H1 (cell line): ENCODE measurements at regions not wholly inside any gene's neighbourhood (a gene's known extent, or its start where the extent isn't known, plus 50 kb on each side); places are given as distances from the start of the nearest gene placed in this dataset.

ENCODE experiments used
- CTCF ChIA-PET: fragments of 300-600 bp; sonication (Branson Sonifier 250); formaldehyde crosslinking; loops from one replicate; lab custom pipeline; 2021; ENCODE audit not compliant: partially characterized antibody; lab: Charles Lee
- POLR2A ChIA-PET: fragments of 300-600 bp; sonication (Branson Sonifier 250); formaldehyde crosslinking; loops from one replicate; lab custom pipeline; 2021; ENCODE audit warnings: inconsistent platforms; ENCODE audit not compliant: partially characterized antibody; lab: Charles Lee
- DNase-seq, 2 experiments: peaks; one replicate each; pipeline versions ENCODE4 v3.0.0 to v3.0.0-alpha.2; 2010 to 2022; ENCODE audit warnings: low spot score in 2 of 2, low read depth in 1 of 2, mixed read lengths in 1 of 2
- FAIRE-seq: peaks from 2 replicates; lab custom pipeline; 2011; peaks lifted over from hg19 to GRCh38; lab: Jason Lieb, UNC
- H2AFZ ChIP-seq: 2 replicates; pipeline ENCODE4 v1.8.1; 2012; ENCODE audit warnings: low read length, inconsistent platforms
- H2AK5ac ChIP-seq: 2 replicates; pipeline ENCODE4 v1.6.1; 2013; ENCODE audit warnings: low read depth, low read length
- H2BK120ac ChIP-seq: replicated peaks from 2 replicates; pipeline ENCODE3; 2013; ENCODE audit warnings: low read depth, low read length, inconsistent platforms
- H2BK12ac ChIP-seq: 2 replicates; pipeline ENCODE4 v1.6.1; 2013; ENCODE audit warnings: low read depth, low read length
- H2BK15ac ChIP-seq: 2 replicates; pipeline ENCODE4 v1.6.1; 2013; ENCODE audit warnings: low read length
- H2BK20ac ChIP-seq: 2 replicates; pipeline ENCODE4 v1.6.1; 2013; ENCODE audit warnings: low read length
- H2BK5ac ChIP-seq: 2 replicates; pipeline ENCODE4 v1.6.1; 2013; ENCODE audit warnings: low read depth, low read length
- H3K14ac ChIP-seq: 2 replicates; pipeline ENCODE4 v1.6.1; 2013; ENCODE audit warnings: inconsistent platforms; ENCODE audit not compliant: insufficient read length
- H3K18ac ChIP-seq: 2 replicates; pipeline ENCODE4 v1.6.1; 2013; ENCODE audit warnings: low read length; ENCODE audit errors: extremely low read depth
- H3K23ac ChIP-seq: 2 replicates; pipeline ENCODE4 v1.6.1; 2013; ENCODE audit warnings: inconsistent platforms; ENCODE audit not compliant: insufficient read length
- H3K23me2 ChIP-seq: 2 replicates; pipeline ENCODE4 v1.6.1; 2013; ENCODE audit warnings: low read depth, low read length
- H3K27ac ChIP-seq: 2 replicates; pipeline ENCODE4 v1.6.1; 2011; ENCODE audit warnings: low read depth, low read length, inconsistent platforms
- H3K27me3 ChIP-seq, 4 experiments: replicated peaks in 1 of 4; 1 replicate in 1 of 4; 2 replicates in 3 of 4; pipeline versions ENCODE4 v1.6.1 to v1.8.1; 2011 to 2013; ENCODE audit warnings: low read length in 3 of 4, mild to moderate bottlenecking in 3 of 4, inconsistent platforms in 2 of 4, mixed read lengths in 2 of 4, moderate library complexity in 1 of 4; ENCODE audit not compliant: control insufficient read depth in 3 of 4, insufficient read depth in 3 of 4; ENCODE audit errors: extremely low read depth in 1 of 4
- H3K36me3 ChIP-seq, 4 experiments: 2 replicates each; pipeline versions ENCODE4 v1.6.1 to v1.8.1; 2011 to 2013; ENCODE audit warnings: mild to moderate bottlenecking in 4 of 4, low read length in 3 of 4, moderate library complexity in 2 of 4, control low read depth in 1 of 4, inconsistent platforms in 1 of 4; ENCODE audit not compliant: insufficient read depth in 4 of 4, control insufficient read depth in 2 of 4
- H3K4ac ChIP-seq: replicated peaks from 2 replicates; pipeline ENCODE3; 2013; ENCODE audit warnings: low read length, low read depth, mixed read lengths, inconsistent platforms; ENCODE audit not compliant: insufficient read length
- H3K4me1 ChIP-seq, 4 experiments: replicated peaks in 1 of 4; 1 replicate in 1 of 4; 2 replicates in 3 of 4; pipeline versions ENCODE4 v1.6.1 to v1.8.1; 2011 to 2013; ENCODE audit warnings: low read length in 3 of 4, inconsistent platforms in 2 of 4, mixed read lengths in 1 of 4; ENCODE audit not compliant: insufficient read depth in 4 of 4, control insufficient read depth in 3 of 4
- H3K4me2 ChIP-seq, 2 experiments: 2 replicates each; pipeline versions ENCODE4 v1.6.1 to v1.8.1; 2011 to 2013; ENCODE audit warnings: low read depth in 2 of 2, low read length in 2 of 2, control low read depth in 1 of 2, inconsistent platforms in 1 of 2, mild to moderate bottlenecking in 1 of 2; ENCODE audit not compliant: insufficient read depth in 1 of 2
- H3K4me3 ChIP-seq, 4 experiments: fragments of 200-600, 300-600 bp in 1 of 4; sonication (generic), shearing (Covaris generic), sonication (Bioruptor Twin) in 1 of 4; 2 replicates each; pipeline versions ENCODE4 v1.5.1 to v1.8.1; 2011 to 2016; ENCODE audit warnings: low read length in 4 of 4, low read depth in 3 of 4, control low read depth in 2 of 4, inconsistent platforms in 2 of 4, mild to moderate bottlenecking in 2 of 4, mixed read lengths in 1 of 4, moderate library complexity in 1 of 4; ENCODE audit not compliant: insufficient read depth in 2 of 4; ENCODE audit errors: extremely low read depth in 1 of 4
- H3K56ac ChIP-seq: replicated peaks from 2 replicates; pipeline ENCODE3; 2013; ENCODE audit warnings: low read depth, mild to moderate bottlenecking, mixed read lengths, low read length, inconsistent platforms; ENCODE audit not compliant: insufficient read length
- H3K79me1 ChIP-seq: 2 replicates; pipeline ENCODE4 v1.6.1; 2013; ENCODE audit warnings: low read depth, low read length, control low read depth
- H3K79me2 ChIP-seq, 2 experiments: 2 replicates each; pipeline versions ENCODE4 v1.6.1 to v1.8.1; 2012 to 2013; ENCODE audit warnings: low read length in 2 of 2, mild to moderate bottlenecking in 2 of 2, inconsistent platforms in 1 of 2; ENCODE audit not compliant: insufficient read depth in 2 of 2, control insufficient read depth in 1 of 2
- H3K9ac ChIP-seq, 4 experiments: replicated peaks in 1 of 4; 1 replicate in 1 of 4; 2 replicates in 3 of 4; pipeline versions ENCODE4 v1.6.1 to v1.8.1; 2011 to 2013; ENCODE audit warnings: low read depth in 3 of 4, low read length in 3 of 4, control low read depth in 2 of 4, mild to moderate bottlenecking in 2 of 4, moderate library complexity in 2 of 4, inconsistent platforms in 1 of 4; ENCODE audit errors: extremely low read depth in 1 of 4
- H3K9me3 ChIP-seq, 2 experiments: 2 replicates each; pipeline versions ENCODE4 v1.6.1 to v1.8.1; 2012 to 2013; ENCODE audit warnings: mild to moderate bottlenecking in 2 of 2, moderate library complexity in 2 of 2, control low read depth in 1 of 2, inconsistent platforms in 1 of 2, low read depth in 1 of 2, low read length in 1 of 2, mixed read lengths in 1 of 2; ENCODE audit not compliant: insufficient read depth in 2 of 2
- H4K20me1 ChIP-seq, 2 experiments: replicated peaks in 1 of 2; 2 replicates each; pipeline versions ENCODE3 to v1.8.1; 2011 to 2013; ENCODE audit warnings: inconsistent platforms in 2 of 2, low read length in 2 of 2, mild to moderate bottlenecking in 1 of 2; ENCODE audit not compliant: insufficient read depth in 2 of 2, control insufficient read depth in 1 of 2
- H4K5ac ChIP-seq: 2 replicates; pipeline ENCODE4 v1.6.1; 2013; ENCODE audit warnings: low read length, low read depth, mixed read lengths, inconsistent platforms; ENCODE audit not compliant: insufficient read length
- H4K8ac ChIP-seq: 2 replicates; pipeline ENCODE4 v1.8.0; 2013; ENCODE audit warnings: mild to moderate bottlenecking, moderate library complexity, low read length, inconsistent platforms; ENCODE audit not compliant: insufficient read depth; ENCODE audit errors: extremely low read depth
- H4K91ac ChIP-seq: replicated peaks from 2 replicates; pipeline ENCODE3; 2013; ENCODE audit warnings: low read length, mixed read lengths, inconsistent platforms; ENCODE audit not compliant: insufficient read length
- KDM4A ChIP-seq: IDR thresholded peaks from one replicate; pipeline ENCODE4 v1.7.1; 2012; ENCODE audit warnings: low read depth, mild to moderate bottlenecking, moderate library complexity, low read length, inconsistent platforms; ENCODE audit not compliant: severe bottlenecking
- MAFK ChIP-seq: IDR thresholded peaks from 2 replicates; pipeline ENCODE4 v1.6.1; 2012; ENCODE audit warnings: low read depth, mild to moderate bottlenecking, improper control_type of control experiment, low read length
- RBBP5 ChIP-seq: IDR thresholded peaks from 2 replicates; pipeline ENCODE4 v1.7.1; 2012; ENCODE audit warnings: low read depth, mild to moderate bottlenecking, inconsistent platforms, low read length, moderate library complexity, borderline replicate concordance
- RNF2 ChIP-seq: fragments of 200-900, 300-1000 bp; sonication (generic); IDR thresholded peaks from 2 replicates; pipeline ENCODE4 v1.7.1; 2016; ENCODE audit warnings: borderline replicate concordance, low read depth, mild to moderate bottlenecking, antibody characterized with exemption, low read length; ENCODE audit not compliant: poor library complexity, severe bottlenecking; ENCODE audit errors: missing control alignments
- TCF12 ChIP-seq: IDR thresholded peaks from 2 replicates; pipeline ENCODE4 v1.6.1; 2011; ENCODE audit warnings: low read depth, mild to moderate bottlenecking, low read length

GRCh38 chr13:80881495-80881894, 540.6 kb upstream of the SPRY2 start:
- DNase-seq, result no peak
- CTCF ChIA-PET, result interaction anchor here (1.1 kb wide), 1 partner anchor 759 kb away, joined by 3 read pairs; no protein-coding TSS in a partner anchor
- TF ChIP-seq KDM4A, result no peak
- TF ChIP-seq RBBP5, result no peak
- no peak for TF ChIP-seq MAFK
- no peak for TF ChIP-seq RNF2
- no peak for TF ChIP-seq TCF12

More at GRCh38 chr13:80881495-80881894, 540.6 kb upstream of the SPRY2 start:
- no peak overlapping the region for H2BK12ac ChIP-seq
- no peak overlapping the region for H4K8ac ChIP-seq
- peaks cover 0 to 4% (median 1%) of the 10 kb centered on the region in 4 experiments; a peak in 2 of 7 replicates for H3K4me1 ChIP-seq
- no peak overlapping the region for H4K5ac ChIP-seq
- H4K20me1 ChIP-seq, result no peaks in the 10 kb centered on the region
- H3K36me3 ChIP-seq, result no peaks in the 10 kb centered on the region
- H3K23ac ChIP-seq, result no peak overlapping the region
- FAIRE-seq, result no peak
- H2AK5ac ChIP-seq, result no peak overlapping the region
- H3K4me2 ChIP-seq, result no peak overlapping the region
- no peak overlapping the region for H2BK120ac ChIP-seq
- H2BK20ac ChIP-seq, result no peak overlapping the region
- H3K23me2 ChIP-seq, result no peaks in the 10 kb centered on the region
- no peak overlapping the region for H3K9ac ChIP-seq
- no peaks in the 10 kb centered on the region for H3K79me1 ChIP-seq
- H3K4ac ChIP-seq, result no peak overlapping the region
- no peak overlapping the region for H3K14ac ChIP-seq
- POLR2A ChIA-PET, result no interaction called here
- H2BK5ac ChIP-seq, result no peak overlapping the region
- no peaks in the 10 kb centered on the region for H3K79me2 ChIP-seq
- H4K91ac ChIP-seq, result no peak overlapping the region
- no peaks in the 10 kb centered on the region for H3K9me3 ChIP-seq
- H2AFZ ChIP-seq, result no peak overlapping the region
- H3K4me3 ChIP-seq, result no peak overlapping the region
- no peaks in the 10 kb centered on the region; a peak in 1 of 7 replicates for H3K27me3 ChIP-seq
- no peak overlapping the region for H3K56ac ChIP-seq
- H3K27ac ChIP-seq, result no peak overlapping the region
- H3K18ac ChIP-seq, result no peak overlapping the region
- no peak overlapping the region for H2BK15ac ChIP-seq
